CD1c-positive myeloid dendritic cell (primary cell): ENCODE measurements at regions not wholly inside any gene's neighbourhood (a gene's known extent, or its start where the extent isn't known, plus 50 kb on each side); places are given as distances from the start of the nearest gene placed in this dataset.

Experiments
- DNase-seq: peaks from one replicate; pipeline ENCODE4 v3.0.0-alpha.2; 2016; ENCODE audit errors: extremely low spot score

DNA sequence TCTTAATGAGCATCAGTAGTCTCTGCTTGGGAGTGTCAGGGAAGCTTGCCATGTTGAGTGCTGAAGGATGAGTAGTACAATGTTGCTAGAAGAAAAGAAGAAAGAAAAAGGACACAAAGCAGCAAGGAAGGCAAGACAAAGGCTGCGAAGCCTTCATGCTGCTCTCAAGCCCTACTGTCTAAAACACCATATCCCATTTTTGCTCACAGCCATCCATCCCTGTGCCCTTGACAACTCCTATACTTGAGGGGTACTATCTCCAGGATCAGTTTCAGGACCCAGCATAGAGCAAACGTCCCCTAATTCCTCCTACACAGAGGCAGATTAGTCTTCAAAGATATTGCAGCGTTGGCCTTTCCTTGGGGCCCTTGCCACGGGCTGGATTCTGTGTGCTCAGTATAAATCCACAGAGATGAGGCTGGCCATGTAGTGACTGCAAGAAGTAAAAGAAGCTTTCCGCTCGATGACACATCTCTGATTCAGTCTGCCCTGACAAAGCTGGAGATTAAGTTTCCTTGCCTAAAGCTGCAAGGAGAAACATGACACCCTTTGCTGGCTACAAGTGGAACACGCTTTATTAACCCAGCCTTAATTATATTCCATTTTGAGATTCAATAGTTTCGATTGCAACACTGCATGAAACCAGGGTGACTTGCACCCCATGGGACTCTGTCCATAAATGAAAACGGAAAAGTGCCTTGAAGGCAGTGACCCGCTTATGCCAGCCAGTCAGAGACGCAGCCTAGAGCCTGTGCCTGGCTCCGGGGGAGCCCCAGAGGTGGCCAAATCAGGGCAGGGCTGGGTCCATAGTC lies 304.6 kb downstream of the ACTL7B start:
- no peak for DNase-seq

- no peak for DNase-seq
Observed at GRCh38 chr9:108550106-108550505, 305.7 kb downstream of the ACTL7B start.

- DNase-seq = no peak
Observed at GRCh38 chr9:108549184-108549583, 306.6 kb downstream of the ACTL7B start.

DNA sequence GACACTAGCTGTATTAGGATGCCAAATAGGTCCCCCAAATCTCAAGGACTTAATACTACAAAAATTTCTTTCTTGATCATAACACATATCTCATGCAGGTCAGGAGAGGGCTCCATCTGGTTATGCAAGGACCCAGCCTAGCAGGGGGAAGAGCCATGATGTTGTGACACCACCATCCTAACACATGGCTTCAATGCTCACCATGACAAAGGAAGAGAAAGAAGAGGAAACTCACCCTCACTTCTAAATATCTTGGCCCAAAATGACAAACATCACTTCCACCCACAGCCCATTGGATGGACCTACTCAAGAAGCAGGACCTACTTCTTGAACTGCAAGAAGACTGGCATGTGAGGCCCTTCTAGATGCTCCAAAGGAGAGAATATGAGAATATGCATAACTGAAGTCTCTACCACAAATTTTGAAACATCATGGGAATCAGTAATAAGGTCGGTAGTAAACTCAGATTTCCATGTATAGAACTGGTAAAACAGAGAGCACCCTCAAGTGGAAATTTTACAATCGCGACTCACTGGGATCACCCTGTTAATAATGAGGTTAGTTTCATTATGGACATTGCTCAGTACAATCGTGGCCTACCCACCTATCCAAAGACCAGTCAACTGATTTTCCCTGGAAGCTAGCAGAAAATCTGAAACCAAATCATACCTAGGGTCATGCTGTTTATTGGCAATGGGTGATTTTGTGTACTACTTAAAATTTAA lies 308.2 kb downstream of the ACTL7B start:
- no peak for DNase-seq

- no peak for DNase-seq
Observed at GRCh38 chr9:108546215-108546614, 309.6 kb downstream of the ACTL7B start.

DNA sequence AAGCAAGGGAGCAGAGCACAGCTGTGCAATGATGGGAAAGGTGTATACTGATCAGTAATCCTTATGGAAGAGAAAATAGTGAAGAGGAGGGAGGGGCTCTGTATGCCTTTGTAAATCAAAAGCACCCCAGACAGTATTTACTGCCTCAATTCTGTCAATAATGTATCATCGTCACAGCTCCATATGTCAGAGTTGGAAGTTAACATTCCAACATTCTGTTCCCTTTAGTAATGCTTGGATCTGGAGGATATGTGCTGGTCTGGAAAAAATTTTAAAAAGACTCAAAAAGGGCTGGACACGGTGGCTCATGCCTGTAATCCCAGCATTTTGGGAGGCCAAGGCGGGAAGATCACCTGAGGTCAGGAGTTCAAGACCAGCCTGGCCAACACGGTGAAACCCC lies 310.4 kb downstream of the ACTL7B start:
- DNase-seq = no peak

GRCh38 chr9:108544866-108545265 lies 310.9 kb downstream of the ACTL7B start:
- DNase-seq = no peak

- DNase-seq = peak; percentile 77
Observed at GRCh38 chr9:108543251-108543778, 312.5 kb downstream of the ACTL7B start.

DNA sequence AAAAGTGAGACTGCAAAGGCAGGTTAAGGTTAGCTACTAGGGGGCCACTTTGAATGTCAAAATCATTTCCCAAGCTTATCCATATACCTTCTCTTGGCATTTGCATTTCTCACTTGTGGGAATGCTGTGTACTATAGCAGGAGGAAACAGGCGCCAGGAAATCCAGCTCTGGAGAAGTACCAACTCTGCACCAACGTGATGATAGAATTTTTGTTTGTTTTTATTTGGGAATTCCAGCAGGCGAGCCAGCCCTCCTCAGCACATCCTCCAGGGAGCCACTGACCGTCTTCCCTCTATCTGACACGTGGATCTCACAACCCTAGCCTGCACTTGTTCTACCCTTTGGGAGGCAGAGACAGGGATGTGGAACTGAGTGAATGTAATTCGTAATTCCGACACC lies 318.0 kb downstream of the ACTL7B start:
- DNase-seq = no peak

GRCh38 chr9:108536836-108537601 lies 318.8 kb downstream of the ACTL7B start:
- no peak for DNase-seq

- DNase-seq = peak; percentile 21
Observed at GRCh38 chr9:108535526-108535925, 320.3 kb downstream of the ACTL7B start.

- no peak for DNase-seq
Observed at GRCh38 chr9:108534741-108535140, 321.0 kb downstream of the ACTL7B start.

- DNase-seq = no peak
Observed at GRCh38 chr9:108530141-108530540, 325.6 kb downstream of the ACTL7B start.

DNA sequence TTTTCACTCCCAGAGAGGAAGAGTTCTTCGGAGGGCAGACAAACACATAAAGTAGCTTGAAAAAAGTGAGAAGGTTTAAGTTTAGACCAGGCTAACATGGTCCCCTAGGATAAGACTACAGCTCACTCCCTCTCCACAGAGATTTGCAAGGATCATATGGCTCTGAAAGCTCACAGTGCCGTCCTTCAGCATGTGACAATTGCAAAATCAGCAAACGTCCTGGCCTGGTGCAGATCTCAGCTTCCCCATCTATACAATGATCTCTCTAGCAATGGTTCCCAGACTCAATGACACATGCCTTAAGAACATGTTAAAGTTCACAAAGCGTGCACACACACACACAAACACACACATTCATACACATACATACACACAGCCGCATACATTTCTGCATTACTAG lies 327.6 kb downstream of the ACTL7B start:
- DNase-seq = no peak

DNA sequence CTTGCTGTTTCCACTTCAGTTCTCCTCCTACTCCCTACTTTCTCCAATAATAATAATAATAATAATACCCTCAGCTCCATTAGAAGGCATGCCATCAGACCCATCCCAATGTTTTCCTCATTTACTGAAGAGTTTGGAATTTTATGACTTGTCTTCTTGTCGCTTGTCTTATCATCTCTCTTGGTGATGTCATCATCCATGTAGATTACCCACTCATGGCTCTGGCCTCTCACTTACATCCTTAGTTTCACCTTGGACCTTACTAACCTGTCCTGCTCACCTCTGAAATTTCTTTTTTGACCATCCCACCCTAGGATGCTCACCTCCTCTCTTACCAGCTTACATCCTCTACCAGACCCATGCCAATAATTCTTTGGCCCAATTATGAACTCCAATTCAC lies 329.3 kb downstream of the ACTL7B start:
- no peak for DNase-seq

- no peak for DNase-seq
Observed at GRCh38 chr9:108525186-108525585, 330.6 kb downstream of the ACTL7B start.

GRCh38 chr9:108521063-108521590 lies 334.7 kb downstream of the ACTL7B start:
- DNase-seq = no peak

DNA sequence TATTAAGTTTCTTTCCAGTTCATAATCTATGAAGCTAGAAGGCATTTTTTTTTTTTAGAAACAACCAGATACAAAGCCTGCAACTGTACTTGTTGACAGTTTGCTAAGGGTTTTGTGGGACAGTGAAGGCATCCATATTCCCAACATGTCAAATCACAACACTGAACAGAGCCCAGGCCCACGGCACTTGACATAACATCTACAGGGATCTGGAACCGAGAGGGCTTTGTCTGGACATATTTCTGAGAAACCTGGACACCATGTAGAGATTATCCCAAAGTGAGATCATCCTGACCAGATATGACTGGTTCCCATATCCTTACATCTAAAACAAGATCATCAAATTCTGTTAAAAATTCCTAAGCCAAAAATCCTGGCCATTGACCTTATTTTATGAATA lies 336.3 kb downstream of the ACTL7B start:
- no peak for DNase-seq

DNA sequence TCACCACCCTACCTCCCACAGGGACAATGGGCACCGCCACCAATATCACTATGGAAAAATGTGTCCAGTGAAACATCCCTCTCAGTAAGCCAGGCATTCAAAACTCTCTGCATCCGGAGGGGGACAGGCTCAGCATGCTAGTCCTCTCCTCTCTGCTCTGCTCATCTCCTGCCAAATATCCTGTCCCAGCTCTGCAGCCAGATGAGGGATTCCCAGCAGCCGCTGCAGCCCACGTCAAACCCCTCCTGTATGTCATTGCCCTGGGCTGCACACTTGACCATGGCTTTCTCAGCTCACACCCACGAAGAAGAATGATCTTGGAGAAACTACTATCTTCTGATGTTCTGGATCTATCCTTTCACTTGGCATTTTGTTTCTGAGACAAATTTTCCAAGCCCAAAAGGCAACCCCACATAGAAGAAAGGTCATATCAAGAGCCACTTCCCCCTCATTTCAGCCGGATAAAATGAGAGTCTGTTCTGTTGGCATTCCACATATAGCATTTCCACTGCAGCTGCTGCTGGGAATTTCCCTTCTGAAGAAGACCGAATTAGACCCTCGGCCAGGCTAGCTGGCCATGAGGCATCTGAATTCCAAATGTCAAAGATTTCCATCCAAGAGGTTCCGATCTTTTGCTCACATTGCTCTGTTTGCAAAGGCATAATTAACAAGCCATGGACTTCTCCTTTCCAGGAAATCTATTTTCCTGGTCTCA lies 338.0 kb downstream of the ACTL7B start:
- DNase-seq = no peak

GRCh38 chr9:108516391-108516790 lies 339.4 kb downstream of the ACTL7B start:
- no peak for DNase-seq

DNA sequence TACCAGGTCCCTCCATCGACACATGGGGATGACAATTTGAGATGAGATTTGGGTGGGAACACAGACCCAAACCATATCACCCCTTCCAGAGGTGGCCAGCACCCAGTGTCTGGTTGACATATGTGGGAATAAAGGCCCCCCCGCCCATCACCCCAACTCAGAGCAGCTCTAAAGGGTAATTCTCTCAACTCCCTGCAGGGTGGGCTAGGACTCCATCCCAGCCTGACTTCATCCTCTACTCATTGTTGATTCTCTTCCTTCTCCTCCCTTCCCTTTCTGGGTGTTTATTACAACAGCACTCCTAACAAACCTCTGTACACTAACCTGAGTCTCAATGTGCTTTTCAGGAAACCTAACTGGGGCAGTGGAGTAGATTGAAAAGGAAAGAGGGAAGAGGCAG lies 339.9 kb downstream of the ACTL7B start:
- DNase-seq = no peak
